ENCODE measurements at regions not wholly inside any gene's neighbourhood (a gene's known extent, or its start where the extent isn't known, plus 50 kb on each side); places are given as distances from the start of the nearest gene placed in this dataset.

GRCh38 chr9:12469084-12469483 is 224.1 kb upstream of the TYRP1 start:
- H3K4me3 ChIP-seq (ENCODE audit: control extremely low read depth in 1 of 5, extremely low read depth in 1 of 5, insufficient read depth in 1 of 5, low read depth in 2 of 5, low read length in 4 of 5): no peak overlapping the region
- no peaks in the 10 kb centered on the region for H3K36me3 ChIP-seq (replicated peaks in 1 of 2; ENCODE audit: control extremely low read depth in 1 of 2, control insufficient read depth in 1 of 2, extremely low read depth in 1 of 2, insufficient read depth in 2 of 2, low read length in 1 of 2)
- no peak overlapping the region for H3K4me2 ChIP-seq (replicated peaks; ENCODE audit: low read depth, low read length, poor library complexity, severe bottlenecking)
- POLR2A ChIA-PET: no interaction called here
- H3K27me3 ChIP-seq (replicated peaks in 1 of 4; ENCODE audit: control extremely low read depth in 1 of 4, control insufficient read depth in 3 of 4, insufficient read depth in 4 of 4, low read length in 3 of 4): no peaks in the 10 kb centered on the region
- no peak overlapping the region for H2AFZ ChIP-seq (ENCODE audit: insufficient read depth, low read depth, low read length, poor library complexity, severe bottlenecking)
- no peak overlapping the region for H3K4me3 Mint-ChIP-seq
- H3K79me2 ChIP-seq (ENCODE audit: control insufficient read depth, insufficient read depth, low read length): no peaks in the 10 kb centered on the region
- ATAC-seq (ENCODE audit: low read depth): no peak
- TF ChIP-seq EZH2 (IDR thresholded peaks at IDR 0.05; ENCODE audit: borderline replicate concordance, insufficient read depth, low read depth, low read length, poor library complexity, severe bottlenecking) (no peak), CTCF (IDR thresholded peaks at IDR 0.05) (no peak)
- H3K27me3 Mint-ChIP-seq: no peaks in the 10 kb centered on the region
- CTCF ChIA-PET: no interaction called here
- H3K27ac ChIP-seq (ENCODE audit: low read length in 2 of 2): no peak overlapping the region
- no peaks in the 10 kb centered on the region for H3K4me1 Mint-ChIP-seq
- no CpG with 5 or more reads among the region's 1 CpG for WGBS (ENCODE audit: insufficient coverage)
- H3K9me3 Mint-ChIP-seq (ENCODE audit: insufficient read depth): no peaks in the 10 kb centered on the region
- H3K9ac ChIP-seq (ENCODE audit: low read length): no peak overlapping the region
- DNase-seq: no peak
- intact Hi-C loops (cut with micrococcal nuclease): no loop called here
- no peak overlapping the region for H3K27ac Mint-ChIP-seq
- H3K9me3 ChIP-seq (ENCODE audit: control extremely low read depth in 1 of 3, control insufficient read depth in 2 of 3, insufficient read depth in 1 of 3, low read length in 2 of 3): no peaks in the 10 kb centered on the region
- no peaks in the 10 kb centered on the region for H4K20me1 ChIP-seq (ENCODE audit: control insufficient read depth, insufficient read depth, low read length, poor library complexity, severe bottlenecking)
- no peaks in the 10 kb centered on the region for H3K4me1 ChIP-seq (ENCODE audit: control insufficient read depth in 2 of 2, insufficient read depth in 2 of 2, low read length in 2 of 2)

GRCh38 chr9:12494411-12494810 is 198.8 kb upstream of the TYRP1 start:
- Histone ChIP-seq H3K36me3 (replicated peaks in 1 of 2; ENCODE audit: control extremely low read depth in 1 of 2, control insufficient read depth in 1 of 2, extremely low read depth in 1 of 2, insufficient read depth in 2 of 2, low read length in 1 of 2) (no peaks in the 10 kb centered on the region), H3K27ac (ENCODE audit: low read length in 2 of 2) (no peak overlapping the region), H3K79me2 (ENCODE audit: control insufficient read depth, insufficient read depth, low read length) (no peaks in the 10 kb centered on the region), H3K27me3 (replicated peaks in 1 of 4; ENCODE audit: control extremely low read depth in 1 of 4, control insufficient read depth in 3 of 4, insufficient read depth in 4 of 4, low read length in 3 of 4) (no peaks in the 10 kb centered on the region), H3K4me3 (ENCODE audit: control extremely low read depth in 1 of 5, extremely low read depth in 1 of 5, insufficient read depth in 1 of 5, low read depth in 2 of 5, low read length in 4 of 5) (no peak overlapping the region), H3K9me3 (ENCODE audit: control extremely low read depth in 1 of 3, control insufficient read depth in 2 of 3, insufficient read depth in 1 of 3, low read length in 2 of 3) (no peaks in the 10 kb centered on the region), H3K4me2 (replicated peaks; ENCODE audit: low read depth, low read length, poor library complexity, severe bottlenecking) (no peak overlapping the region), H3K9ac (ENCODE audit: low read length) (no peak overlapping the region), H3K4me1 (ENCODE audit: control insufficient read depth in 2 of 2, insufficient read depth in 2 of 2, low read length in 2 of 2) (no peaks in the 10 kb centered on the region), H4K20me1 (ENCODE audit: control insufficient read depth, insufficient read depth, low read length, poor library complexity, severe bottlenecking) (no peaks in the 10 kb centered on the region), H2AFZ (ENCODE audit: insufficient read depth, low read depth, low read length, poor library complexity, severe bottlenecking) (no peak overlapping the region)
- intact Hi-C loops (cut with micrococcal nuclease): no loop called here
- Mint-ChIP-seq H3K27ac (no peak overlapping the region), H3K27me3 (no peaks in the 10 kb centered on the region), H3K4me1 (no peaks in the 10 kb centered on the region), H3K4me3 (no peak overlapping the region), H3K9me3 (ENCODE audit: insufficient read depth) (no peaks in the 10 kb centered on the region)
- DNase-seq (no peak), ATAC-seq (ENCODE audit: low read depth) (no peak)
- no peak for TF ChIP-seq CTCF (IDR thresholded peaks at IDR 0.05)
- TF ChIP-seq EZH2 (IDR thresholded peaks at IDR 0.05; ENCODE audit: borderline replicate concordance, insufficient read depth, low read depth, low read length, poor library complexity, severe bottlenecking): no peak
- ChIA-PET POLR2A (no interaction called here), CTCF (no interaction called here)
- no CpG with 5 or more reads among the region's 1 CpG for WGBS (ENCODE audit: insufficient coverage)

Measured in B cell (primary cell).